HEK293 (cell line): ENCODE measurements at regions not wholly inside any gene's neighbourhood (a gene's known extent, or its start where the extent isn't known, plus 50 kb on each side); places are given as distances from the start of the nearest gene placed in this dataset.

Experiments
- CTCF ChIA-PET: fragments of 350-600 bp; formaldehyde crosslinking; extraction: SDS; loops from one replicate; lab custom pipeline; 2021; ENCODE audit warnings: antibody characterized with exemption; lab: Yijun Ruan, JAX
- POLR2A ChIA-PET: fragments of 300-600 bp; formaldehyde crosslinking; extraction: SDS; loops from one replicate; lab custom pipeline; 2020; ENCODE audit warnings: antibody characterized with exemption, inconsistent platforms; lab: Yijun Ruan, JAX
- H3K27ac ChIP-seq: fragments of 200-500 bp; sonication (Bioruptor generic); 2 replicates; pipeline ENCODE4 v1.5.1; 2014; ENCODE audit warnings: low read depth, low read length, control low read depth, inconsistent platforms; ENCODE audit errors: extremely low read depth
- H3K36me3 ChIP-seq, 2 experiments: fragments of 200-500 bp in 1 of 2; sonication (Bioruptor generic) in 1 of 2; 1 replicate in 1 of 2; 2 replicates in 1 of 2; pipeline ENCODE4 v1.5.1; 2014 to 2017; ENCODE audit warnings: inconsistent platforms in 2 of 2, low read length in 2 of 2; ENCODE audit not compliant: control insufficient read depth in 2 of 2, insufficient read depth in 1 of 2
- H3K4me1 ChIP-seq: fragments of 200-500 bp; sonication (Bioruptor generic); 2 replicates; pipeline ENCODE4 v1.5.1; 2014; ENCODE audit warnings: mild to moderate bottlenecking, low read length, inconsistent platforms; ENCODE audit not compliant: control insufficient read depth, insufficient read depth
- H3K4me3 ChIP-seq: 2 replicates; pipeline ENCODE4 v1.5.1; 2011; ENCODE audit warnings: low read depth, mild to moderate bottlenecking, control low read depth, low read length, moderate library complexity
- H3K9me3 ChIP-seq: fragments of 200-500 bp; sonication (Bioruptor generic); 2 replicates; pipeline ENCODE4 v1.5.1; 2014; ENCODE audit warnings: low read depth, low read length, inconsistent platforms; ENCODE audit not compliant: control insufficient read depth, insufficient read depth
- BCL11A ChIP-seq: fragments of 450-650 bp; formaldehyde crosslinking; IDR thresholded peaks from 2 replicates; pipeline ENCODE4 v1.5.1; 2016; ENCODE audit warnings: low read depth, missing biosample characterization, missing genetic modification characterization
- GLI4 ChIP-seq: fragments of 450-650 bp; formaldehyde crosslinking; IDR thresholded peaks from 2 replicates; pipeline ENCODE4 v1.5.1; 2016; ENCODE audit warnings: missing biosample characterization, missing genetic modification characterization
- KLF7 ChIP-seq: fragments of 450-650 bp; formaldehyde crosslinking; IDR thresholded peaks from 2 replicates; pipeline ENCODE4 v1.5.1; 2016; ENCODE audit warnings: missing biosample characterization, missing genetic modification characterization, borderline replicate concordance
- OSR2 ChIP-seq: fragments of 450-650 bp; formaldehyde crosslinking; IDR thresholded peaks from 2 replicates; pipeline ENCODE4 v1.5.1; 2016; ENCODE audit warnings: missing biosample characterization, missing genetic modification characterization
- SETDB1 ChIP-seq: IDR thresholded peaks from one replicate; pipeline ENCODE4 v1.6.1; 2017; ENCODE audit warnings: mild to moderate bottlenecking, low read length, moderate library complexity, mixed read lengths; ENCODE audit not compliant: insufficient read length
- SP2 ChIP-seq: fragments of 450-650 bp; formaldehyde crosslinking; IDR thresholded peaks from 2 replicates; pipeline ENCODE4 v1.5.1; 2016; ENCODE audit warnings: missing biosample characterization, missing genetic modification characterization
- ZBTB1 ChIP-seq: fragments of 450-650 bp; formaldehyde crosslinking; IDR thresholded peaks from 2 replicates; pipeline ENCODE4 v1.5.1; 2016; ENCODE audit warnings: missing biosample characterization, missing genetic modification characterization
- ZBTB26 ChIP-seq: fragments of 450-650 bp; formaldehyde crosslinking; optimal IDR thresholded peaks from 2 replicates; pipeline ENCODE3; 2016; ENCODE audit warnings: missing biosample characterization, mild to moderate bottlenecking, missing genetic modification characterization
- ZNF114 ChIP-seq: fragments of 450-650 bp; formaldehyde crosslinking; IDR thresholded peaks from 2 replicates; pipeline ENCODE4 v1.5.0; 2017; ENCODE audit warnings: missing biosample characterization, missing genetic modification characterization
- ZNF133 ChIP-seq: fragments of 450-650 bp; formaldehyde crosslinking; IDR thresholded peaks from 2 replicates; pipeline ENCODE4 v1.5.1; 2016; ENCODE audit warnings: missing biosample characterization, missing genetic modification characterization
- ZNF211 ChIP-seq: fragments of 450-650 bp; formaldehyde crosslinking; IDR thresholded peaks from 2 replicates; pipeline ENCODE4 v1.5.1; 2016; ENCODE audit warnings: low read depth, missing biosample characterization, missing genetic modification characterization
- ZNF302 ChIP-seq: fragments of 450-650 bp; formaldehyde crosslinking; IDR thresholded peaks from 2 replicates; pipeline ENCODE4 v1.5.1; 2016; ENCODE audit warnings: missing biosample characterization, missing genetic modification characterization, low read depth
- ZNF354C ChIP-seq: fragments of 450-650 bp; formaldehyde crosslinking; IDR thresholded peaks from 2 replicates; pipeline ENCODE4 v1.5.1; 2016; ENCODE audit warnings: missing biosample characterization, missing genetic modification characterization, low read depth, borderline replicate concordance
- ZNF391 ChIP-seq: fragments of 450-650 bp; formaldehyde crosslinking; IDR thresholded peaks from 2 replicates; pipeline ENCODE4 v1.5.1; 2016; ENCODE audit warnings: low read depth, missing biosample characterization, missing genetic modification characterization, borderline replicate concordance
- ZNF510 ChIP-seq: fragments of 450-650 bp; formaldehyde crosslinking; IDR thresholded peaks from 2 replicates; pipeline ENCODE4 v1.5.1; 2018; ENCODE audit warnings: mild to moderate bottlenecking, missing genetic modification characterization, missing biosample characterization; ENCODE audit not compliant: insufficient replicate concordance
- ZNF580 ChIP-seq: fragments of 450-650 bp; formaldehyde crosslinking; IDR thresholded peaks from 2 replicates; pipeline ENCODE4 v1.5.1; 2016; ENCODE audit warnings: missing biosample characterization, missing genetic modification characterization
- ZNF600 ChIP-seq: fragments of 450-650 bp; formaldehyde crosslinking; IDR thresholded peaks from 2 replicates; pipeline ENCODE4 v1.5.1; 2016; ENCODE audit warnings: missing biosample characterization, missing genetic modification characterization
- ZNF610 ChIP-seq: fragments of 450-650 bp; formaldehyde crosslinking; IDR thresholded peaks from 2 replicates; pipeline ENCODE4 v1.5.1; 2016; ENCODE audit warnings: missing biosample characterization, missing genetic modification characterization, borderline replicate concordance
- ZNF704 ChIP-seq: fragments of 450-650 bp; formaldehyde crosslinking; IDR thresholded peaks from 2 replicates; pipeline ENCODE4 v1.5.1; 2016; ENCODE audit warnings: missing biosample characterization, missing genetic modification characterization
- ZNF707 ChIP-seq: fragments of 450-650 bp; formaldehyde crosslinking; IDR thresholded peaks from 2 replicates; pipeline ENCODE4 v1.5.1; 2016; ENCODE audit warnings: missing biosample characterization, missing genetic modification characterization
- ZNF747 ChIP-seq: fragments of 450-650 bp; formaldehyde crosslinking; IDR thresholded peaks from 2 replicates; pipeline ENCODE4 v1.5.1; 2016; ENCODE audit warnings: missing biosample characterization, missing genetic modification characterization
- TF ChIP-seq, protein P1 (sequence below): fragments of 450-650 bp; formaldehyde crosslinking; IDR thresholded peaks from 2 replicates; pipeline ENCODE4 v1.5.1; 2016; ENCODE audit warnings: missing biosample characterization, missing genetic modification characterization, borderline replicate concordance

DNA sequence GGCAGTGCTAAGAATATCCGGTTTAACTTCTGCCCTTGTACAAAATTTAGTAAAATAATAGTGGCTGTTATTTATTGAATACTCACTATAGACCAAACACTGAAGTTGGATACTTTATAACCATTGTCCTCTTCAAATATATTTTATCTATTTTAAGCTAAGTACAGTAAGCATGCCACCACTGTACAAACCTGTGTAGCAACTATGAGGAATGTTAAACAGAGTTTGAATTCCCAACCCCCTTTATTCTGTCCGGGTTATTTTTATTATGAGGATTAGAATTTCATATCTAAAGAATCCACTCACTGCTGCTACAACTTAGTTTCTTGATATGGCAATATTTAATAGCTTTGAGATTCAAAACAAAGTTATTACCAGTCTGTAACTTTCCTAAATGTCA is 203.5 kb upstream of the RBMS3 start (continued):
- TF ChIP-seq ZNF580 (tag by site-specific recombination) (no peak), GLI4 (tag by site-specific recombination) (no peak), ZNF600 (tag by site-specific recombination) (no peak), ZNF510 (no peak), ZNF707 (tag by site-specific recombination) (no peak)

DNA sequence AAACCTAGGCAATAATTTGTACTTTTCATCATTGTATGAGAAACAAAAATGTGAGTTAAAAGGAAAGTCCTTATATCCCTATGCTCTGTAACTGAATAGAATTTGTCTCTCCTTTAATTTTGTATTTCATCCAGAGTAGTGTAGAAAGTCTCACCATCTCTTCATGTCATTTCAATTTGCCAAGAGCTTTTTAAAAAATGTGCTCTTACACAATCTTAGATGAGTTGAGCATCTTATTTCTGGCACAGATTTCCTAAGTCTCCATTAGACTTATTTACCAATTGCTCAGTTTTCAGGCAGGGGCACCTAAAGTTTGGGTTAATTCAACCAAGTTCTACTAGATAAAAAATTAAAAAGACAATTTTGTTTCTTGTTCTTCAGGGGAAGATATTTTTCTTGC is 201.5 kb upstream of the RBMS3 start:
- H3K9me3 ChIP-seq, result no peaks in the 10 kb centered on the region
- ChIA-PET CTCF (no interaction called here), POLR2A (no interaction called here)
- TF ChIP-seq ZNF704 (tag by site-specific recombination), result no peak
- no peak for TF ChIP-seq ZNF133
- no peak for TF ChIP-seq ZNF610
- no peaks in the 10 kb centered on the region for H3K36me3 ChIP-seq
- H3K4me1 ChIP-seq, result no peaks in the 10 kb centered on the region
- no peak overlapping the region for H3K27ac ChIP-seq
- no peak overlapping the region for H3K4me3 ChIP-seq

DNA sequence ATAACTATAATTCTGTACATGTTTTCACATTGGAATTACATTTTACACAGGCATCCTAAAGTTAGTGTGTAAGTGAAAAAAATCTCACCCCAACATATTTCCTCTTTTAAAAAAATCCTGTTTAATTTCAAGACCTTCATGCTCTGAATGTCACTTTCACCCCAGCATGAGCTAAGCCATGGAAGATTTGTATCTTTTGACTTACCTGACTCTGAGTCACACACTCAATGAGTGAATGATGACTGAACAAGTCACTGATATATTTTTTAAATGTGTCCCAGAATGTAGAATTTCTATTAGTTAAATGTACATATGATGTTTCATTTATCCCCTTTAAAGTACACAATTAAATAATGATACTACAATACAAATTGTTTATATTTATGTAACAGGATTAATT is 199.9 kb upstream of the RBMS3 start:
- H3K9me3 ChIP-seq, result no peaks in the 10 kb centered on the region
- H3K36me3 ChIP-seq, result no peaks in the 10 kb centered on the region
- H3K27ac ChIP-seq, result no peak overlapping the region
- no peak for TF ChIP-seq KLF7 (tag by site-specific recombination)
- TF ChIP-seq ZBTB26 (tag by site-specific recombination), result no peak
- TF ChIP-seq ZNF211 (tag by site-specific recombination), result no peak
- TF ChIP-seq, protein P1, sequence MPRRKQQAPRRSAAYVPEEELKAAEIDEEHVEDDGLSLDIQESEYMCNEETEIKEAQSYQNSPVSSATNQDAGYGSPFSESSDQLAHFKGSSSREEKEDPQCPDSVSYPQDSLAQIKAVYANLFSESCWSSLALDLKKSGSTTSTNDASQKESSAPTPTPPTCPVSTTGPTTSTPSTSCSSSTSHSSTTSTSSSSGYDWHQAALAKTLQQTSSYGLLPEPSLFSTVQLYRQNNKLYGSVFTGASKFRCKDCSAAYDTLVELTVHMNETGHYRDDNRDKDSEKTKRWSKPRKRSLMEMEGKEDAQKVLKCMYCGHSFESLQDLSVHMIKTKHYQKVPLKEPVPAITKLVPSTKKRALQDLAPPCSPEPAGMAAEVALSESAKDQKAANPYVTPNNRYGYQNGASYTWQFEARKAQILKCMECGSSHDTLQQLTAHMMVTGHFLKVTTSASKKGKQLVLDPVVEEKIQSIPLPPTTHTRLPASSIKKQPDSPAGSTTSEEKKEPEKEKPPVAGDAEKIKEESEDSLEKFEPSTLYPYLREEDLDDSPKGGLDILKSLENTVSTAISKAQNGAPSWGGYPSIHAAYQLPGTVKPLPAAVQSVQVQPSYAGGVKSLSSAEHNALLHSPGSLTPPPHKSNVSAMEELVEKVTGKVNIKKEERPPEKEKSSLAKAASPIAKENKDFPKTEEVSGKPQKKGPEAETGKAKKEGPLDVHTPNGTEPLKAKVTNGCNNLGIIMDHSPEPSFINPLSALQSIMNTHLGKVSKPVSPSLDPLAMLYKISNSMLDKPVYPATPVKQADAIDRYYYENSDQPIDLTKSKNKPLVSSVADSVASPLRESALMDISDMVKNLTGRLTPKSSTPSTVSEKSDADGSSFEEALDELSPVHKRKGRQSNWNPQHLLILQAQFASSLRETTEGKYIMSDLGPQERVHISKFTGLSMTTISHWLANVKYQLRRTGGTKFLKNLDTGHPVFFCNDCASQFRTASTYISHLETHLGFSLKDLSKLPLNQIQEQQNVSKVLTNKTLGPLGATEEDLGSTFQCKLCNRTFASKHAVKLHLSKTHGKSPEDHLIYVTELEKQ (tag by site-specific recombination), result no peak
- TF ChIP-seq SETDB1, result no peak
- no peak for TF ChIP-seq BCL11A (tag by site-specific recombination)
- no peak for TF ChIP-seq ZNF747 (tag by site-specific recombination)
- no peak for TF ChIP-seq OSR2
- TF ChIP-seq ZBTB1 (tag by site-specific recombination), result no peak
- TF ChIP-seq SP2 (tag by site-specific recombination), result no peak
- no peak for TF ChIP-seq ZNF114 (tag by site-specific recombination)
- no peak for TF ChIP-seq ZNF354C (tag by site-specific recombination)
- TF ChIP-seq ZNF302 (tag by site-specific recombination), result no peak
- no peak for TF ChIP-seq ZNF391
- ChIA-PET CTCF (no interaction called here), POLR2A (no interaction called here)
- no peak overlapping the region for H3K4me3 ChIP-seq
- no peaks in the 10 kb centered on the region for H3K4me1 ChIP-seq
